Suppressor macrophage treated with lipopolysaccharide for 4 hours (primary cell): ENCODE measurements at regions not wholly inside any gene's neighbourhood (a gene's known extent, or its start where the extent isn't known, plus 50 kb on each side); places are given as distances from the start of the nearest gene placed in this dataset.

ENCODE experiments used
- DNase-seq: peaks from one replicate; pipeline ENCODE4 v3.0.0-alpha.2; 2020

GRCh38 chr1:30637183-30637980 lies 86.0 kb downstream of the MATN1 start:
- DNase-seq, result no peak

- DNase-seq, result no peak
These were observed 86.8 kb downstream of the MATN1 start for GRCh38 chr1:30636621-30637020.

DNA sequence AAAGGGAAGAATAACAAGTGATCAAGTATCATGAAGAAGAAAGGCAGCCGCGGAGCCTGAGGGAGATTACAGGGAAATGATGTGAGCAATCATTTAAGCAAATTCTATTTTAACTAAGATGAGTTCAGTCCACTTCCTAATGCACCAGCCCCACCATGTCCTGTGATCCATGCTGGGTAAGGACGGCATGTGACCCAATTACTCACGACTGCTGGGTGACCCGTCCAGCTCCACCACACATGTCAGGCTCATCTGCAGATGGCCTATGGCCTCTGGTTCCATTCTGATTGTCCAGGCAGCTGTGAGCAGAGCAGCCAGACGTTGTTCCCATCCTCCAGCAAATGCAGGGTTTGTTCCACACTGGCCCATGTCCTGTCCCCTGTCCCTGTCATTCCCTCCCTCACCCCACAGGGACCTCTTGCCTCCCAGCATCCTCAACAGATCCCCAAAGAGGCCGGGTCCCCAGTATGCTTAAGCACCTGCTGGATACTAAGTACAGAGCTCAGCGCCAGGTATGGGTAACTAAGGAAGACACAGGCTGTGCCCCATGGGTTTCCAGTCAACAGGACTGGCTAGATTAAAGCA lies 87.9 kb downstream of the MATN1 start:
- DNase-seq, result peak; percentile 31

GRCh38 chr1:30634507-30634906 lies 88.9 kb downstream of the MATN1 start:
- no peak for DNase-seq

- DNase-seq, result no peak
These were observed 90.1 kb downstream of the MATN1 start for GRCh38 chr1:30633294-30633693.

GRCh38 chr1:30632481-30632880 lies 90.9 kb downstream of the MATN1 start:
- DNase-seq, result peak; percentile 42

DNA sequence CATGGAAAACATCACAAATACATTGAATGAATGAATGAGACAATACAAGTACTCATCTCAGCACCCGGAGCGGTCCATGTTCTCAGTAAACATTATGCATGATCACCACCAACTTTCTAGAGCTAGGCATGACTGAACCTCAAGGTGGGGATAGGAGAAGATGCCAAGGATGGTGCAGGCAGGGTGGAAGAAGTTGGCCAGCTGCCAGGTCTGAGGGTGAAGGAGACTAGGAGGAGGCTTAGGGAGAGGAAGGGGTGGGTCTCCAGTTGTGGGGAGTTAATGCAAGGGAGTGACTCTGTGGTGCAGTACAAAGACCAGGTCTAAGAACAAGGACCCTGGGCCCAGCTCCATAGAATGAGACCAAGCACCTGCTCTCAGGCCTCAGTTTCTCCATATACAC lies 91.7 kb downstream of the MATN1 start:
- DNase-seq, result no peak

- DNase-seq, result no peak
These were observed 93.9 kb downstream of the MATN1 start for GRCh38 chr1:30629501-30629900.

DNA sequence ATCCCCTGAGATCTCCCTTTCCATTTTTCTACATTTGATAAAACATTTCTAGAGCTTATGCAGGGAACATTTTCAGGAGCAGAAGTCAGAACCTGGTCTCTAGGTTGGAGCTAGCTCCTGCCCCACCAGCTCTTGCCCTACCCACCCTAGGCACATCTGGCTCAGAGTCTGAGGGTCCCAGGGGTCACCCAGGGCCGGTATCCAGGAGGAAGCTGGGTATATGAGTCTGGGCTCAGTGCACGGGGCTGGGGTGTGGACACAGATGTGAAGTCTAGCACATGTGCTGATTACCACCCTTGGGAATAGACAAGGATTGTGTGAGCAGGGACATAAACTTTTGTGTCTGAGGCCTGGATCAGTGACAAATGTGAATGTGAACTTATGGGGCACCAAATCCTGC lies 95.4 kb downstream of the MATN1 start:
- DNase-seq, result no peak

DNA sequence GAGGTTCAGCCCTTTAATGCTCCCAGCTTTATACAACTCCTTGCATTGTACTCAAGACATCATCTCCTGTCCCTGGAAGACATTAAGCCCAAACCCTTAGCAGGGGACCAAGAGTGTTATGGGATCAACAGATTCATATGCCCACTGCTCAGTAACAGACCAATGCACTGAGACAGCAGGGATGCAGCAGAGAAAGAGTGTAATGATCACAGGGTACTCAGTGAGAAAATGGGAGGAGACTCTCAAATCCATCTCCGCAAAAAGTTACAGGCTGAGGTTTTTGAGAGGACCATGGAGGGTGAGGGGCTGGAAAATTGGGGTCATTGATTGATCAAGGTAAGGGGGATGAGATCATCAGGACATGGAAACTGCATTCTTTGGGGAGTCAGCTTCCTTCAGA lies 96.2 kb downstream of the MATN1 start:
- DNase-seq, result no peak

DNA sequence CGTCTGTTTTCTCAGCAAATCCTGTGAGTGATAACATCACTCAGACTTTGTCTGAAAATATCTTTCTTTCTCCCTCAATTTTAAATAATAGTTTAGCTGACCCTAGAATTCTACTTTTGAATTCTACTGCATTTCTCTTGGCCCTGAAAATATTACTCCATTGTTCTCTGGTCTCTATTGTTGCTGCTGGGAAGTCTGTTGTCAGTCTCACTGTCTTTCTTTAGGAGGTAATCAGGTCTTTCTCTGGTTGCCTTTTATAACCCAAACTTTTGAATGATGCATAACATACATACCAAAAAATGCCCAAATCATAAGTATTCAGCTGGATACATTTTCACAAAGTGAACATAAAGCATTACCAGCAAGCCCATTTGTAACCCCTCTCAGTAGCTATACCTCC lies 100.0 kb downstream of the MATN1 start:
- DNase-seq, result no peak

DNA sequence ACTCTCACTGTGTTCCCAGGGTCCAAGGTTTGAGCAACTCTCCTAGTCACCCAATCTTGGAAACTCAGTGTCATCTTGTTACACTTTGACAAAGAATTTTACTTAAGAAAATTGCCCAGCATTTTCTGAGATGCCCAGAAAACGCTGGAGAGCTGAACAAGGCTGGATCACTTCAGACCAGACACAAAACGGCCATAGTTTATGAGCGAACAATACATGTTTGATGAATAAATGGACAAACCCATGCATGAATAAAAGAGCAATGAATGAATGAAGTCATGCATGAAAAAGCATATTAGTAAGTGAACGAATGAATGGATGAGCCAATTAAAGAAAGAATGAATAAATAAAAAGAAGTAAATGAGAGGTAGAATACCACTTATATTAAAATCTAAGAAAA lies 103.8 kb downstream of the MATN1 start:
- DNase-seq, result no peak

DNA sequence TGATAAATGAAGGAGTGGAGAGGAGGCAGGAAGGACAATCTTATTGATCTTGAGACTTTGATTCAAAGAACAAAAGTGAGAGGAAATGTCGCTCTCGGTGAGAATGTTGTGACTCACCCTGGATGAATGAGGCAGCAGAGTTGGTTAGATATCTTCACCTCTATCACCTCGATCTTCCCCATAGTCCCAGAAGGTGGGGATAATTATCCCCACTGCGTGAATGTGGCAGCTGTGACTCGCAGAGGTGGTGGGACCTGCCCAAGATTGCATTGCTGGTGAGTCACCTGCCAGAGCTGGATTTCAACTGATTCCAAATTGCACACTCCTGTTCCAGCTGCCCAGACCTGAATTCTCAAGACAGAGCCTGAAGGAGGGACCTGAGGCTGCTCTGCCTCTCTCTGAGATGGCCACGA lies 105.0 kb downstream of the MATN1 start:
- DNase-seq, result no peak

DNA sequence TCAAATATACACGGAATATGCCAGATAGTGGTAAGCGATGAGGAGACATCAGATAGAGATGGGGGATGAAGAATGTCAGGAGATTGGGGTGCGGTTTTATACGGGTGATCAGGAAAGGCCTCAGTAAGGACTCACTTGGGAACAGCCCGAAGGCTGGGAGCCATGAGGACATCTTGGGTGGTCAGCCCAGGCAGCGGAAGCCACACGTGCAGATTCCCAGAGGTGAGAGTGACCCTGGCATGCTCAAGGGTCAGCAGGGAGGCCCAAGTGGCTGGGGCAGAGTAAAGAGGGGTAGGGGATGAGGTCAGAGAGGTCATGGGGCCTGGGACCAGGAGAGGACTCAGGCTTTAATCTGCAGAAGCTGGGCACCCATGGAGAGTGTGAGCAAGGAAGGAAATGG lies 106.6 kb downstream of the MATN1 start:
- no peak for DNase-seq

- DNase-seq, result no peak
These were observed 107.4 kb downstream of the MATN1 start for GRCh38 chr1:30615816-30616590.

DNA sequence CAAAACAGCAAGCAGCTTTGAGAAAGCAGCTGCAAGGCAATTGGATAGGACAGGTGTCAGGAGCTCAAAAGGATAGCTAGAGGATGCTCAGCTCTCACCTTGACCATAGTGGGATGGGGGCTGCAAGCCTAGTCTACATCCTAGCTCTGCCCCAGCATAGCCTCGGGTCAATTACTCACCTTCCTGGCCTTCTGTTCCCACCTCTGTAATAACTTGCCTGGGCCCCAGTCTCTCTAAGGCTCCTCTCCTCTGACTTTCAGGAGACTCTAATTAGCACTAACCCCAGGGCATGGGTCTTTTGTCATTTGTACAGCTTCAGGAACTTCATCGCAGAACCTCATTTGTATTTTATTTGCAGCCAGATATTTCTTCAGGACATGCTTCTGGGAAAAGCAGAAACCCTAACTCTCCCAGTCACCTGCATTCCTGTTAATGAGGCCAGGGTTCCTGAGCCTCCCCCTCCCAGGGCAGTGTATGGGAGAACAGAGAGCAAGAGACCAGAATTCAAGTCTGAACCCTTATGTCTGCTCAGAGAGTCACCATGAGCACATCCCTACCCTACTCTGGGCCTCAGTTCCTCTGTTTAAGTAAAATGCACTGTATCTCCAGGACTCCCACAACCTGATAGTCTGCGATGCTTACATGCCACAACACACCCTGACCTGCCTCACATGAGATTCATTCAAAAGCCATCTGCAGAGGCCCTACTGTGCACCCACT lies 108.1 kb downstream of the MATN1 start:
- DNase-seq, result no peak

DNA sequence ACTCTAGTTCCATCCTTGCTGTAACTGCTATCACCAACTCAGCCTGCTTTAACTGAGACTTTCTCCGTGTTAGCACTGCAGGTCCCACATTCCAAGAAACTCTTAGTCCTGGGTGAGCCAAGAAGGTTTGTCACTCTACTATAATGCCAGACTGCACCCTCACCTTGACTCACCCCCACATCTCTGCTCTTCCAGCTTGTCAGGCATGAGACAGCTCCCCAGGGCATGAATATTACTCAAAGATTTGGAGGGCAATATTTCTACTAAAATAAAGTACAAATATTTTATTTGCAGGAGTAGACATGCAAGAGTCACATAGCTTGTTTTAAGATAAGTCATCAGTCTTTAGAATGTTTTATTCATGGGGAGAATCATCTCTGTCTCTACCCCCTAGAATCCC lies 110.2 kb downstream of the MATN1 start:
- DNase-seq, result no peak

DNA sequence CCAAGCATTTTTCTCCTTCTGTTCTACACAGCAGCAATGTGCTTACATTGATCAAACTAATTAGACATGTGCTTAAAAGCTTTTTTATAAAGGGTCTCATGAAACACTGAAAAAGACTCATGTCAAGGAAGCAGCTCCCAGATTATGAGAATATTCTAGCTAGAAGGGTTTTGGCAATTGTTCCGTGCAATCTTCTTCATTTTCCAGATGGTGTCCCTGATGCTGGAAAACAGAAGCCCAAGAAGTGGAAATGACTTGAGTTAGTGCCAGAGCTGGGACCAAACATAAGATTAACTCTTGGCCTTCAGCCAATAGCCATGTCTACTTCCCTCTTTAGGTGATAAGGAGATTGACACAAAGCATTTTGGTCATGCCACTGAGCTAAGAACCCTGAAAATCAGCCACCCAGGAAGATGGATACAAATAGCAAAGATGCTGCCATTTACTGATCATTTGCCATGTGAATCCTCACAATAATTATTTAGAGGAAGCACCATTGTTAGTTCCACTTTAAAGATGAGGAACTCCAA lies 110.8 kb downstream of the MATN1 start:
- no peak for DNase-seq

DNA sequence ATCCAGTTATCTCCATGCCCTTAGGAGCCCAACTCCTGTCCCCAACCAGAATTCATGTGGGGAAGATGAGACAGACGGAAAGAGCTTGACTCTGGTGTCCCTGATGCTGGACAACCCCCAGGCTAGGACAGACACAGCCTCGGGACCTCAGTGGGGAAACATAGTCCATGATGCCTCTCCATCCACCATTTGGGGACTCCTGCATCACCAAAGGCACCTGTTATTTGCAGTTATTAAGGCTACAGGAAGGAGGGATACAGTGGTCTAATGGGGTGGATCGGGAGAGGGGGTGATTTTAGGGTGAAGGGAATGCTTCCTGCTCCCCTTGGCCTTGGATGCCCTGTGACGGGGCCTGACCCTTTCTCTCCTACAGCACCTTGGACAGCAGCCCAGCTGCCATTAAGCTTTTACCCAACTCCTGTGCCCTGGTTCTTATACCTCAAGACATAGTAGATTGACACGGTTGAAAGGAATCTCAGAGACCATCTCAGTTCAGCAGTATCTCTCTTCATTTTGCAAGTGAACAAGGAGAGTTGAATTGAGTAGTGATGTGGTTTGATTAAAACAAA lies 111.6 kb downstream of the MATN1 start:
- DNase-seq, result no peak

DNA sequence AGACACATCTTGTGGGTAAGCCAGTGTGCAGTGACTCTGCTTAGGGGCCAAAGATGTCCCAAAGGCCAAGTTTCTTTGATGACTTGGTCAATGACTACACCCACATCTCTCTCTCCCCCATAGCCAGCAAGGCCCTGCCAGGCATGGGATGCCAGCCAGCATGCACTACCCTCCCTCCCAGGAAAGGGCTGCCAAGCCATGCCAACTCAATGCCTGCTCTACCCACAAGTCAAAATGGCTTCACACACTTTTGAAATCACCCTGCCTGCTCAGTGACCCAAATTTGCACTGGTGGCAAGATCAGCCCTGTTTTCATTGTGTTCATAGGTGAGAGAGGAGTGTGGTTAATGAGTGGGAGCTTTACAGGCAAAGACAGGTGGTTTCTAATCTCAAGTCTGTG lies 112.5 kb downstream of the MATN1 start:
- DNase-seq, result no peak

DNA sequence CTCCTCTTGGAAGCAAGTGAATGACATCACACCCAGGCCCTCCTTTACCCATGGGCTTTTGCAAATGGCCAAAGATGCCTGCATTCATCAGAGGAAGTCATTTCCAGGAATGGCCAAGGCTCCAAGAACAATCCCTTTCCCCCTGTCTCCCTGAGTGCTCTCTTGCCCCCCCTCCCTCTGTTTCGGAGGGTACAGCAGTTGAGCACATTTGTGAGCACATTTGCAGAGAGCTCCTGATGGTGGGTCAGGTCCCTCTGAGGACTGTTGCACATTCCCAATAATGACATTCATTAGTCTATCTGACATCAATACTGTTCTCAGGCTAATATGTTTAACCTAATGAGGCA lies 113.4 kb downstream of the MATN1 start:
- no peak for DNase-seq

GRCh38 chr1:30609336-30609998 lies 113.9 kb downstream of the MATN1 start:
- no peak for DNase-seq
